Panc1 (cell line): ENCODE measurements at regions not wholly inside any gene's neighbourhood (a gene's known extent, or its start where the extent isn't known, plus 50 kb on each side); places are given as distances from the start of the nearest gene placed in this dataset.

ENCODE experiments used
- POLR2AphosphoS5 ChIP-seq: IDR thresholded peaks from 2 replicates; pipeline ENCODE4 v1.6.1; 2012; ENCODE audit warnings: mild to moderate bottlenecking, low read depth, low read length, moderate library complexity
- SIN3A ChIP-seq: IDR thresholded peaks from 2 replicates; pipeline ENCODE4 v1.6.1; 2012; ENCODE audit warnings: low read depth, mild to moderate bottlenecking, low read length, moderate library complexity, borderline replicate concordance; ENCODE audit not compliant: insufficient read depth
- TF ChIP-seq, protein P1 (sequence below): fragments of 450-650 bp; IDR thresholded peaks from 2 replicates; pipeline ENCODE4 v1.5.1; 2017; ENCODE audit warnings: mild to moderate bottlenecking
- TF ChIP-seq, protein P2 (sequence below), 2 experiments: IDR thresholded peaks; 2 replicates each; pipeline ENCODE4 v1.6.1; 2011 to 2012; ENCODE audit warnings: low read depth in 2 of 2, control low read depth in 1 of 2, low read length in 1 of 2, mild to moderate bottlenecking in 1 of 2, moderate library complexity in 1 of 2; ENCODE audit not compliant: insufficient read depth in 1 of 2

DNA sequence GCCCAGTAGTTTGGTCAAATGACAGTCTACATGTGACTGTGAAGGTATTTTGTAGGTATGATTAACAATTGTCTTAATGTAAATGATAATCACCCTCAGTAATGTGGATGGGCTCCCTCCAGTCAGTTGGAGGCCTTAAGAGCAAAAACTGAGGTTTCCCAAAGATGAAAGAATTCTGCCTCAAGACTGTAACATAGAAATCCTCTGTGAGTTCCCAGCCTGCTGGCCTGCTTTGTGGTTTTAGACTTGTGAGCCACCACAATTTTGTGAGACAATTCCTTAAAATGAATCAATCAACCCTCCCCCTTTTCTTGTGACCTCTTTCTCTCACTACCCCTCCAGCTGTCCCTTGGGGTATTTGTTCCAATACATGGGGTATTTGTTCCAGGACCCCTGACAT is 226.4 kb upstream of the DPYD start:
- TF ChIP-seq, protein P1, sequence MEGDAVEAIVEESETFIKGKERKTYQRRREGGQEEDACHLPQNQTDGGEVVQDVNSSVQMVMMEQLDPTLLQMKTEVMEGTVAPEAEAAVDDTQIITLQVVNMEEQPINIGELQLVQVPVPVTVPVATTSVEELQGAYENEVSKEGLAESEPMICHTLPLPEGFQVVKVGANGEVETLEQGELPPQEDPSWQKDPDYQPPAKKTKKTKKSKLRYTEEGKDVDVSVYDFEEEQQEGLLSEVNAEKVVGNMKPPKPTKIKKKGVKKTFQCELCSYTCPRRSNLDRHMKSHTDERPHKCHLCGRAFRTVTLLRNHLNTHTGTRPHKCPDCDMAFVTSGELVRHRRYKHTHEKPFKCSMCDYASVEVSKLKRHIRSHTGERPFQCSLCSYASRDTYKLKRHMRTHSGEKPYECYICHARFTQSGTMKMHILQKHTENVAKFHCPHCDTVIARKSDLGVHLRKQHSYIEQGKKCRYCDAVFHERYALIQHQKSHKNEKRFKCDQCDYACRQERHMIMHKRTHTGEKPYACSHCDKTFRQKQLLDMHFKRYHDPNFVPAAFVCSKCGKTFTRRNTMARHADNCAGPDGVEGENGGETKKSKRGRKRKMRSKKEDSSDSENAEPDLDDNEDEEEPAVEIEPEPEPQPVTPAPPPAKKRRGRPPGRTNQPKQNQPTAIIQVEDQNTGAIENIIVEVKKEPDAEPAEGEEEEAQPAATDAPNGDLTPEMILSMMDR, result no peak
- TF ChIP-seq POLR2AphosphoS5, result no peak
- TF ChIP-seq SIN3A, result no peak
- TF ChIP-seq, protein P2, sequence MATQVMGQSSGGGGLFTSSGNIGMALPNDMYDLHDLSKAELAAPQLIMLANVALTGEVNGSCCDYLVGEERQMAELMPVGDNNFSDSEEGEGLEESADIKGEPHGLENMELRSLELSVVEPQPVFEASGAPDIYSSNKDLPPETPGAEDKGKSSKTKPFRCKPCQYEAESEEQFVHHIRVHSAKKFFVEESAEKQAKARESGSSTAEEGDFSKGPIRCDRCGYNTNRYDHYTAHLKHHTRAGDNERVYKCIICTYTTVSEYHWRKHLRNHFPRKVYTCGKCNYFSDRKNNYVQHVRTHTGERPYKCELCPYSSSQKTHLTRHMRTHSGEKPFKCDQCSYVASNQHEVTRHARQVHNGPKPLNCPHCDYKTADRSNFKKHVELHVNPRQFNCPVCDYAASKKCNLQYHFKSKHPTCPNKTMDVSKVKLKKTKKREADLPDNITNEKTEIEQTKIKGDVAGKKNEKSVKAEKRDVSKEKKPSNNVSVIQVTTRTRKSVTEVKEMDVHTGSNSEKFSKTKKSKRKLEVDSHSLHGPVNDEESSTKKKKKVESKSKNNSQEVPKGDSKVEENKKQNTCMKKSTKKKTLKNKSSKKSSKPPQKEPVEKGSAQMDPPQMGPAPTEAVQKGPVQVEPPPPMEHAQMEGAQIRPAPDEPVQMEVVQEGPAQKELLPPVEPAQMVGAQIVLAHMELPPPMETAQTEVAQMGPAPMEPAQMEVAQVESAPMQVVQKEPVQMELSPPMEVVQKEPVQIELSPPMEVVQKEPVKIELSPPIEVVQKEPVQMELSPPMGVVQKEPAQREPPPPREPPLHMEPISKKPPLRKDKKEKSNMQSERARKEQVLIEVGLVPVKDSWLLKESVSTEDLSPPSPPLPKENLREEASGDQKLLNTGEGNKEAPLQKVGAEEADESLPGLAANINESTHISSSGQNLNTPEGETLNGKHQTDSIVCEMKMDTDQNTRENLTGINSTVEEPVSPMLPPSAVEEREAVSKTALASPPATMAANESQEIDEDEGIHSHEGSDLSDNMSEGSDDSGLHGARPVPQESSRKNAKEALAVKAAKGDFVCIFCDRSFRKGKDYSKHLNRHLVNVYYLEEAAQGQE (IDR thresholded peaks at IDR 0.05; ENCODE audit: insufficient read depth in 1 of 2, low read depth in 2 of 2, low read length in 1 of 2), result no peak
